Colon (tissue), 2 donors: ENCODE measurements at regions not wholly inside any gene's neighbourhood (a gene's known extent, or its start where the extent isn't known, plus 50 kb on each side); places are given as distances from the start of the nearest gene placed in this dataset.
"Not testable (repeated sequence)": the region's sequence is repeated elsewhere in the genome, so short reads cannot be mapped to it uniquely, and the experiment has no call there.

Source experiments
- FAIRE-seq: peaks from 2 replicates; lab custom pipeline; 2012; peaks lifted over from hg19 to GRCh38; lab: Jason Lieb, UNC
- donor health status: control.
- donor health status: control.

DNA sequence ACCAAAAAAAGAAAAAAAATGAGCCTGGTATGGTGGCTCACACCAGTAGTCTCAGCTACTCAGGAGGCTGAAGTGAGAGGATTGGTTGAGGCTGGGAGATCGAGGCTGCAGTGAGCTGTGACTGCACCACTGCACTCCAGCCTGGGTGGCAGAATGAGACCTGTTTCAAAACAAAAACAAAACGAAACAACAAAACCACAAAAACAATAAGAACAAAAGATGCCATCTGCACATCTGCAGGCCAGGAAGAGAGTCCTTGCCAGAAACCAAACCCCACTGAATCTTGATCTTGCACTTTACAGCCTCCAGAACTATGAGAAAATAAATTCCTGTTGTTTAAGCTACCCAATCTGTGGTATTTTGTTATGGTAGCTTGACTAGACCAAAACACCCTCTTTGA, 207.7 kb downstream of the YTHDC2 start:
- no peak for FAIRE-seq

DNA sequence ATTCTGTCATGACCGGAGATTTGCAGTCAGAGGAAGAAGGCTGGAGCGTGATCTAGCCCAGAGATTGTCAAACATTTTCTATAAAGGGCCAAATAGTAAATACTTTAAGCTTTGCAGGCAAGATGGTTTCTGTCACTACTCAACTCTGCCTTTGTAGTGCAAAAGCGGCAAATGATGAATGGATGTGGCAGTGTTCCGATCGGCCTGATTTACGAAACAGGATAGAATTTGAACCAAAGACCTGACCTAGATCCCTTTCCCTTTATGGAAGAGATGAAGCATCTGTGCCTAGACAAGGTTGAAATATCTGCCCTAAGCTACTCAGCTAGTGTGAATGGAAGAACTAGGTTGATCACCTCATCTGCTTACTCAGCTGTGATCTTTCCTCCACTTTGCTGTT, 209.5 kb downstream of the YTHDC2 start:
- FAIRE-seq: no peak

GRCh38 chr5:113735751-113736150, 222.3 kb downstream of the YTHDC2 start:
- FAIRE-seq: no peak

- no peak for FAIRE-seq
Measured at GRCh38 chr5:113742176-113742575, 228.7 kb downstream of the YTHDC2 start.

GRCh38 chr5:113742639-113743038, 229.1 kb downstream of the YTHDC2 start:
- FAIRE-seq: no peak

DNA sequence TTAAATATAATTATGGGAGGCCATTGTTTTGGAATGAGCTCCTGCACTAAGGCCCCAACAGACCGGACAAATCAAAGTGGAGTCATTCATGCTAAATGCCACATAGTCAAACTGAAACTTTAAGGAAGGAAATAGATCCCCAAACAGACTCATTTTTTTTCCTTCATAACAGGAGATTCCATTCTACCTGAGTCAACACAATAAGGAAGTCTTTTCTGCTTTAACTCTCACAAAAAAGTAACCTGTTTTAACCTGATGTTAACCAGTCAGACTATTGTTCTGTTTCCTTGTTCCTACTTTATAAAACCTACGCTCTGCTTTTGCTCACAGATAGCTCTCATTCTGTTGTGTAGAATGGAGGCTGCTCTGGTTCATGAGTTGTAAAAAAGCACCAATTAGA, 234.9 kb downstream of the YTHDC2 start:
- FAIRE-seq: no peak

- FAIRE-seq: no peak
Measured at GRCh38 chr5:113749334-113749733, 235.8 kb downstream of the YTHDC2 start.

DNA sequence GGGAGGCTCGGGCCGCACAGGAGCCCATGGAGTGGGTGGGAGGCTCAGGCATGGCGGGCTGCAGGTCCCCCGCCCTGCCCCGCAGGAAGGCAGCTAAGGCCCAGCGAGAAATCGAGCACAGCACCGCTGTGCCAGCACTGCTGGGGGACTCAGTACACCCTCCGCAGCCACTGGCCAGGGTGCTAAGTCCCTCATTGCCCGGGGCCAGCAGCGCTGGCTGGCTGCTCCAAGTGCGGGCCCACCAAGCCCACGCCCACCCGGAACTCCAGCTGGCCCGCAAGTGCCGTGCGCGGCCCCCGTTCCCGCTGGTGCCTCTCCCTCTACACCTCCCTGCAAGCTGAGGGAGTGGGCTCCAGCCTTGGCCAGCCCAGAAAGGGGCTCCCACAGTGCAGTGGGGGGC, 239.7 kb downstream of the YTHDC2 start:
- not testable (repeated sequence) for FAIRE-seq

DNA sequence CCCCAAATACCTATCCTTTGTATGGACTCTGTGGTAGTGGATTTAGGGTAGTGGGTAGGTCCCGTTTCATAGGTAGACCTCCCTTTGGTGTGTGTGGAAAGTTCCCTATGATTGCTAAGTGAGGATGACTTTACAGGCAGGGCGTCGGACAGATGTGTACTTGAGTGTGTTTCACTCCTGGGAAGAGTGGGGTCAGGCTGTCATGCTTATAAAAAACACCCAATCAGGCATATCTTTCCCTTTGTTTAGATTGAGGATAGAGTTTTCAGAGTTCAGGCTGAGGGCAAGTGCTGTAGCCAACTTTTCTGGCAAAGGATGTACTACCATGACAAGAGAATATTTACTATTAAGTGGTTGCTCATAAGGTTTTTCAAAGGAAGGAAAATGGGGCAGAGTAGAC, 242.0 kb downstream of the YTHDC2 start:
- no peak for FAIRE-seq

DNA sequence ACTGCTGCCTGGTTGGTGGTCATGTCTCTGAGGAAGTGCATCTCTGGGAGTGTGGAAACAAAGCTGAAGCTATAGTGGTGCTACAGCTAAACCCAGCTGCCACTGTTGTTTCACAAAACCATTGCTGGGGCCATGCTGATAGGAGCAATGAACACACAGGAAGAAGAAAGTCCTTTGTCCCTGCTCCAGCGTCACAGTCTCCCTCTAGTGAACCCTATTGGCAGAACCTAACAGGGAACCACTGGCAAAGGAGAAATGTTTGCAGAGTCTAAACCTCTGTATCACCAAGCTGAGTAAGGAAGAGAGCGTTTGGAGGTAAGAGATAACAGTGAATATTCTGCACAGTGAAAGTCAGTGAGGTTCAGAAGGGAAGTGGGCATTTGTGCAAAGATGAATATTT, 244.0 kb downstream of the YTHDC2 start:
- no peak for FAIRE-seq

- FAIRE-seq: no peak
Measured at GRCh38 chr5:113759505-113759904, 246.0 kb downstream of the YTHDC2 start.

DNA sequence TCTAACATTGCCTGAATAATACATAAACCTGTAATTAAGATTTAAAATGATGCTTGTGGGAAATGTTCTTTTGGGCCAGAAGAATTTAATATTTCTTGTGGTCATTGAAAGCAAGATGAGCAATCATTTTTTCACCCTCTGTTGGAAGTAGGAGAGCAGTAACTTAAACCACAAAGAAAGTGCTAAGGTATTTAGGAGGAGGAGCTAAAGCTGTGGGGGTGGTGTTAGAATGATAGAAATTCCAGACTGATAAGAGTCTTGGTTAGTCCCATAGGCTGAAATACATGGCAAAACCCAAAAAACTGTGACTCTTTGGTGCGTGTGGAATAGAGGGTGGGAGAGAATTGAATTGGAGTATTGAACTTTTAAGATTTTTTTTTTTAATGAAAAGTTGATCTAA, 247.0 kb downstream of the YTHDC2 start:
- FAIRE-seq: no peak

DNA sequence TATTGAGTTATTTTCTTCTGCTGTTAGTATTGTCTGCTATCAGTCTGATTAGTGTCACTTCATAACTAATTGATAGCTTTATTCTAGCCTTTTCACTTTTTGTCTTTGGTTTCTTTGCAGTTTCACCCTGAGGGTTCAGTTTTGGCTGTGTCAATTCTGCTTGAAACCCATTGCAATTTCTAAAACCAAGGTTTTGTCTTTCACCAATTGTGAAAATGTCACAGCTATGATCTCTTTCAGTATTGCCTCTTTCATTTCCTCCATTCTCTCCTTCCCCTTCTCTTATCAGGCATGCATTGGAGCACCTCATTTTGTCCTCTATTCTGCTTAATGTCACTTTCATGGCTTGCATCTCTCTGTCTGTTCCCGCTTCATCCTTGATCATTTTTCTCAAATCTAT, 248.1 kb downstream of the YTHDC2 start:
- no peak for FAIRE-seq

GRCh38 chr5:113764382-113764781, 250.9 kb downstream of the YTHDC2 start:
- no peak for FAIRE-seq

DNA sequence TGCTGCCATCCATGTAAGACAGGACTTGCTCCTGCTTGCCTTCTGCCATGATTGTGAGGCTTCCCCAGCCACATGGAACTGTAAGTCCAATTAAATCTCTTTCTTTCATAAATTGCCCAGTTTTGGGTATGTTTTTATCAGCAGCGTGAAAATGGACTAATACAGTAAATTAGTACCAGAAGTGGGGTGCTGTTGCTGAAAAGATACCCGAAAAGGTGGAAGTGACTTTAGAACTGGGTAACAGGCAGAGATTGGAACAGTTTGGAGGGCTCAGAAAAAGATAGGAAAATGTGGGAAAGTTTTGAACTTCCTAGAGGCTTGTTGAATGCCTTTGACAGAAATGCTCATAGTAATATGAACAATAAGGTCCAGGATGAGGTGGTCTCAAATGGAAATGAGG, 253.3 kb downstream of the YTHDC2 start:
- not testable (repeated sequence) for FAIRE-seq

DNA sequence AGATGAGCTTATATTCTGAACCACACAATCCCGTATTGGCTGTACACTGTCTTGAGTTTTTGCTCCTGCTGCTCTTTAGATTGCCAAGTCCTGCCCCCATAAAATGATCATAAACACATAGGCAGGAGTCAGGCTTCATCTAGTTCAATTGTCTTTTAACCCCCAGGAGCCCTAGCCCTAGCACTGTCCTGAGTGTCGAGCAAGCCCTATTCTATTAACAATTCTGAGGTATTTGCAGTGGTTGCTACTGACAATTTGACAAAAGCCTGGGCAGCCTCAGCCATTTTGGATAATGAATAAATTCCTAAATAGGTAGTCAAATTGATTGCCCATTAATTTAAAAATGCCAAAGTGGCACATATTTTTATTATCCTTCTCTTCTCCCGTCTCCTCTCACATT, 257.2 kb downstream of the YTHDC2 start:
- FAIRE-seq: no peak

- FAIRE-seq: no peak
Measured at GRCh38 chr5:113771483-113771882, 258.0 kb downstream of the YTHDC2 start.

DNA sequence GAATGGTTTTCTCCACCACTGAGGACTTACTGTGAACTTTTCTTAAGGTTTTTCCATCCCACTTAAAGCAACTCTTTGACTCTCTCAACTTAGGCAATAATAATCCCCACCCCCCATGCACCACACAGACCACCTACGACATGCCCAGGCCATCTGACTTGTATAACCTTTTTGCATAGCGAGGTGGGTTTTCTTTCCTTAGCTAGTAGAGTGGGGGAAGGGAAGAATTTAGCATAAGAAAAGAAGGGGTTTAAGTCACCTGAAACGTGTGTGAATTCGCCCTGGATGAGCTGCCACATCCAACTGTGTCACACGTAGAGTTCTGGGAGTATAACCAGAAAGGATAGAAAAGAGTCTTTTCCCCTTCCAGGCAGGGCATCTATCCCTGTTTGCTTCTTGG, 262.7 kb downstream of the YTHDC2 start:
- no peak for FAIRE-seq

DNA sequence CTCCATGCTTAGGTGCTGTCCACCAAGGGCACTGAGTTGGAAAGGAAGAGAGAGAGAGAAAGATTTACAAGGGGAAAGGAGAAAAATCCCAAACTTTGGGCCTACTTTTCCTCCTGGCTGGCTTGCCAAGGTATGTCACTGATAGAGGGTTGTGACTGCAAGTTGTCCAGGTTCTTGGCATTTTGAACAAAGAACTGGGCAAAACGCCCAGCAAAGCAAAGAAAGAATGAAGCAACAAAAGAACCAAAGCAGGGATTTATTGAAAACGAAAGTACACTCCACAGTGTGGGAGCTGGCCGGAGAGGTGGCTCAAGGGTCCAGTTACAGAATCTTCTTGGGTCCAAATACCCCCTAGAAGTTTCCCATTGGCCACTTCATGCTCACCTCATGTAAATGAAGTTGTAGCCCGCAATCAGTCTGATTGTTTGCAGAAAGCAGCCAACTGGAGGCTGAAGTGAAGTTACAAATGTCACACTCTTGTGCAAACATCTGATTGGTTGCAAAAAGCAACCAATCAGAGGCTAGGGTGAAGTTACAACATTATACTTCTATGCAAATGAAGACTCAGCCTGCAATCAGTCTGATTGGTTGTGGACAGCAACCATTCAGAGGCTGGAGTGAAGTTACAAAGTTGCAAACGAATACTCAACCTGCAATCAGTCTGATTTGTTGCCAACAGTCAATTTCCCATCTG, 263.5 kb downstream of the YTHDC2 start:
- FAIRE-seq: no peak

DNA sequence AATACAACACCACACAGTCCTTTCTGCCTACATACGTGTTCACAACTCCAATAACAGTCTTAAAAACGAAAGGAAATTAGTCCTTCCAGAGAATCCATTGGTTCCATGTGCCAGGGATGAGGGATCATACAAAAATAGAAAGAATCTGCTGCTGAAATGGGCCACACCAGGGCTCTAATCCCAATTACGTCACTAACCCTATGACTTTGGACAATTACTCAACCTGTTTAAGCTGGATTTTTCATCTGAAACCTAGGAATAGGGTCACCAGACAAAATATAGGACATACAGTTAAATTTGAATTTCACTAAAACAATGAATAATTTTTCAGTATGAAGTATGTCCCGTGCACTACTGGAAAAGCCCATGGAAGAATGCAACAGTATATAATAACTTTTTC, 264.7 kb downstream of the YTHDC2 start:
- no peak for FAIRE-seq

GRCh38 chr5:113788141-113788655, 274.7 kb downstream of the YTHDC2 start:
- FAIRE-seq: no peak

DNA sequence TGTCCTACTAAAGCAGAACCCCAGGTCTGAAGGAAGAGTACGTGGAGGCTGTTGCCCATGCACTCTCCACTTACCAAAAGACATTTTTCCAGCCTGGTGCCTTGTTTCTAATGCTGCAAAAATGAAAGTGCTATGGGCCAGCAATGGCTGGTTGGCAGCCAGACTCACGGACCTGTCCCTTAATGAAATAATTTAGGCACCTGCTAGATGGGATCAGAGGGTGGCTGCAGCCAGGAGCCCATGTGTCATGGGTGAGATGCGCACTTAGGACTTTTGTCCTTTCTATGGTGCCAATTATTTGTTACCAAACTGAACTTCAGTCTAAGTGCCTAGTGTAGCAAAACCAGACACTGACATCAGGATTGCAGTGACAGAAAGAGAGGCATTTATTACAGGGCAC, 276.3 kb downstream of the YTHDC2 start:
- no peak for FAIRE-seq

- no peak for FAIRE-seq
Measured at GRCh38 chr5:113792806-113793205, 279.3 kb downstream of the YTHDC2 start.

GRCh38 chr5:113794981-113795380, 281.5 kb downstream of the YTHDC2 start:
- no peak for FAIRE-seq

DNA sequence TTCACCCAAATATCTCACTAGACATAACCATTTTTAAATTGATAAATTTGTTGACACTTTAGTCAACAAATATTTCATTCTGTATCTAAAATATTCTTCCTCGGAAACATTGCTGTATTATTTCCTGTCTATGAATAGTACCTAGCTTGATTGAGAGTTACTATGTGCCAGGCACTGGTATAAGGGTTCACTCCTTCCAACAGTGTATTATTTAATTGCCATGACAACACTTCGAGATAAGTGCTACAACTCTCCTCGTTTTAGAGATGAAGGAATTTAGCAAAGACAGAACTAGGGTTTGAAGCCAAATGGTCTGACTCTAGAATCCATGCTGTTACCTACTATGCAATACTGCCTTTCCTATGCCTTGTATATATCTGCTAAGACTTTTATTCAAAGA, 287.2 kb downstream of the YTHDC2 start:
- FAIRE-seq: no peak
